ENCODE measurements at regions not wholly inside any gene's neighbourhood (a gene's known extent, or its start where the extent isn't known, plus 50 kb on each side); places are given as distances from the start of the nearest gene placed in this dataset.

- no peak for TF ChIP-seq ZC3H10 (CRISPR knock-in tag; IDR thresholded peaks at IDR 0.05)
- no peak for TF ChIP-seq GLIS3 (CRISPR knock-in tag; IDR thresholded peaks at IDR 0.05)
- no peak for TF ChIP-seq SNAI2 (CRISPR knock-in tag; IDR thresholded peaks at IDR 0.05)
- TF ChIP-seq POU6F1 (CRISPR knock-in tag; IDR thresholded peaks at IDR 0.05; ENCODE audit: borderline replicate concordance, low read depth) = no peak
- no peak for TF ChIP-seq ZNF70 (CRISPR knock-in tag; IDR thresholded peaks at IDR 0.05)
- no peak for ATAC-seq
Measured at GRCh38 chr5:164376843-164377242, 871.4 kb downstream of the MAT2B start.

GRCh38 chr5:164377746-164378145 lies 872.3 kb downstream of the MAT2B start:
- ATAC-seq = no peak
- no peak for TF ChIP-seq ZFP30 (CRISPR knock-in tag; IDR thresholded peaks at IDR 0.05)
- no peak for TF ChIP-seq RARB (CRISPR knock-in tag; IDR thresholded peaks at IDR 0.05)
- no peak for TF ChIP-seq TCF4 (CRISPR knock-in tag; IDR thresholded peaks at IDR 0.05; ENCODE audit: borderline replicate concordance)
- no peak for TF ChIP-seq ZNF8 (CRISPR knock-in tag; IDR thresholded peaks at IDR 0.05)
- no peak for TF ChIP-seq PPARA (CRISPR knock-in tag; IDR thresholded peaks at IDR 0.05; ENCODE audit: borderline replicate concordance)

DNA sequence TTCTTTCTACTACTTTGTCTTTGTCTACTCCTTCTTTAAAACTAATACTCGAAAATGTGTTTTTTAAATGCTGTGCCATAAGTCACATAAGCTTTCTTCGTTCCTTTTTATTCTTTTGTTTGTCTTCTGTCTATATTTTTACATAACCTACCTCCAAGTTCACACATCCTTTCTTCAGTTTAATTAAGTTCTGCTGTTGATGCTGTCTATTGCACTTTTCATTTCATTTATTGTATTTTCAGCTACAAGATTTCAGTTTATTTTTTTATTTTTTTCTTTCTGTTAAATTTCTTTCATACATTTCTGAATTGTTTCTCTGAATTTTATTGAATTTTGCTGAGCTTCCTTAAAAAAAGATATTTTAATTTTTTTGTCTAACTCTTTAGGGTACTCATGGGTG lies 878.2 kb downstream of the MAT2B start:
- no peak for ATAC-seq
- TF ChIP-seq CSDC2 (CRISPR knock-in tag; IDR thresholded peaks at IDR 0.05) = no peak
- no peak for TF ChIP-seq BACH2 (CRISPR knock-in tag; IDR thresholded peaks at IDR 0.05; ENCODE audit: borderline replicate concordance)
- no peak for TF ChIP-seq ZNF8 (CRISPR knock-in tag; IDR thresholded peaks at IDR 0.05)
- no peak for TF ChIP-seq TOX (CRISPR knock-in tag; IDR thresholded peaks at IDR 0.05; ENCODE audit: borderline replicate concordance)
- TF ChIP-seq ESRRG (CRISPR knock-in tag; IDR thresholded peaks at IDR 0.05) = no peak
- TF ChIP-seq ISL1 (CRISPR knock-in tag; IDR thresholded peaks at IDR 0.05) = no peak
- no peak for TF ChIP-seq OSR1 (CRISPR knock-in tag; IDR thresholded peaks at IDR 0.05)
- no peak for TF ChIP-seq POU6F1 (CRISPR knock-in tag; IDR thresholded peaks at IDR 0.05; ENCODE audit: borderline replicate concordance, low read depth)
- TF ChIP-seq ZNF70 (CRISPR knock-in tag; IDR thresholded peaks at IDR 0.05) = no peak
- TF ChIP-seq ARNTL (CRISPR knock-in tag; IDR thresholded peaks at IDR 0.05; ENCODE audit: borderline replicate concordance, low read depth) = no peak
- TF ChIP-seq ZFP3 (CRISPR knock-in tag; IDR thresholded peaks at IDR 0.05) = no peak
- TF ChIP-seq, protein P1, sequence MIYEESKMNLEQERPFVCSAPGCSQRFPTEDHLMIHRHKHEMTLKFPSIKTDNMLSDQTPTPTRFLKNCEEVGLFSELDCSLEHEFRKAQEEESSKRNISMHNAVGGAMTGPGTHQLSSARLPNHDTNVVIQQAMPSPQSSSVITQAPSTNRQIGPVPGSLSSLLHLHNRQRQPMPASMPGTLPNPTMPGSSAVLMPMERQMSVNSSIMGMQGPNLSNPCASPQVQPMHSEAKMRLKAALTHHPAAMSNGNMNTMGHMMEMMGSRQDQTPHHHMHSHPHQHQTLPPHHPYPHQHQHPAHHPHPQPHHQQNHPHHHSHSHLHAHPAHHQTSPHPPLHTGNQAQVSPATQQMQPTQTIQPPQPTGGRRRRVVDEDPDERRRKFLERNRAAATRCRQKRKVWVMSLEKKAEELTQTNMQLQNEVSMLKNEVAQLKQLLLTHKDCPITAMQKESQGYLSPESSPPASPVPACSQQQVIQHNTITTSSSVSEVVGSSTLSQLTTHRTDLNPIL (CRISPR knock-in tag; IDR thresholded peaks at IDR 0.05; ENCODE audit: low read depth) = no peak
- TF ChIP-seq TCF4 (CRISPR knock-in tag; IDR thresholded peaks at IDR 0.05; ENCODE audit: borderline replicate concordance) = no peak
- no peak for TF ChIP-seq PPARA (CRISPR knock-in tag; IDR thresholded peaks at IDR 0.05; ENCODE audit: borderline replicate concordance)
- no peak for TF ChIP-seq SNAI2 (CRISPR knock-in tag; IDR thresholded peaks at IDR 0.05)

DNA sequence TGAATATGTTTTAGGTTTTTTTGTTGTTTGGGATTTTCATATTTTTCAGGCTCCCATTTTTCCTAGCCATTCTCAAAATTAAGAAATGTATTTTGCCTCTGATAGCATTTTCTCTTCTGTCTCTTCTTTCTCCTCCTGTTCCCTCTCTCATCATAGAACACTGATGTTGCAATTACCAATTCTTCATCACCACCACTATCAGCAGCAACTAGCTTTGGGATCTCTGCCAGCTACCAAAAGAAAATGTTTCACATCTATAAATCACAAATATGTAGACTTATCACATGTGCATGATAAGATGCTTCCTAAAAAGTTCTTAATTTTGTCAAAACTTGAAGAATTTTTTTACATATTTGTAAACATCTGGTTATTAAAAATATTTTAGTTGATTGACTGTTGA lies 887.1 kb downstream of the MAT2B start:
- ATAC-seq = no peak
- TF ChIP-seq TCF4 (CRISPR knock-in tag; IDR thresholded peaks at IDR 0.05; ENCODE audit: borderline replicate concordance) (no peak), PPARA (CRISPR knock-in tag; IDR thresholded peaks at IDR 0.05; ENCODE audit: borderline replicate concordance) (no peak), ARNTL (CRISPR knock-in tag; IDR thresholded peaks at IDR 0.05; ENCODE audit: borderline replicate concordance, low read depth) (no peak)

DNA sequence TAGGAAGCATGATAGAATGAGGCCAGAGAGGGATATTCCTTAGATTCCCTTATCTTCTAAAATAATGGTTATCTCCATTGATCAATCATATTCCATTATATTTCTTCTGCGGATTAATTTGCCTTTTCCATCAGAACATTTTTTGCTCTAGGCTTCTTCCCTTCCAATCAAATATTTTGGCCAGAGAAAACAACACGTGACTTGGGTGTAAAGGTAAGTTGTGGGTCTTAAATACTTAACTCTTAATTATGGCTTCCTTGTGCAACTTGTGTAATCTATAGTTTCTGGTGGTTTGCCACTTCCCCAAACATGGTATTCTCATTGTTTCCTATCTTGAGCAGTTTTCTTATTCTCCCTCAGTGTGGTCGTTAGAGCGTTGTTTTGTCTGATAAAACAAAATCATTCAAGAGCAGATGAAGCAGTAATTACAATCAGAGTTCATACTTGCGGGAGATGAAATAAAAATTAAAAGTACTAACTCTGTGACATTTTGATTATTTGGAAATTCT lies 889.3 kb downstream of the MAT2B start:
- ATAC-seq = no peak

More for the DNA sequence above, 889.3 kb downstream of the MAT2B start:
- TF ChIP-seq TOX (CRISPR knock-in tag; IDR thresholded peaks at IDR 0.05; ENCODE audit: borderline replicate concordance) (no peak), ZFP30 (CRISPR knock-in tag; IDR thresholded peaks at IDR 0.05) (no peak), PPARA (CRISPR knock-in tag; IDR thresholded peaks at IDR 0.05; ENCODE audit: borderline replicate concordance) (no peak), SNAI2 (CRISPR knock-in tag; IDR thresholded peaks at IDR 0.05) (no peak), ISL1 (CRISPR knock-in tag; IDR thresholded peaks at IDR 0.05) (no peak), TCF4 (CRISPR knock-in tag; IDR thresholded peaks at IDR 0.05; ENCODE audit: borderline replicate concordance) (no peak), ARNTL (CRISPR knock-in tag; IDR thresholded peaks at IDR 0.05; ENCODE audit: borderline replicate concordance, low read depth) (no peak), BACH2 (CRISPR knock-in tag; IDR thresholded peaks at IDR 0.05; ENCODE audit: borderline replicate concordance) (no peak), RARB (CRISPR knock-in tag; IDR thresholded peaks at IDR 0.05) (no peak), GLIS3 (CRISPR knock-in tag; IDR thresholded peaks at IDR 0.05) (no peak), CSDC2 (CRISPR knock-in tag; IDR thresholded peaks at IDR 0.05) (no peak), ZNF8 (CRISPR knock-in tag; IDR thresholded peaks at IDR 0.05) (no peak), ZFP3 (CRISPR knock-in tag; IDR thresholded peaks at IDR 0.05) (no peak)
- TF ChIP-seq, protein P1 (CRISPR knock-in tag; IDR thresholded peaks at IDR 0.05; ENCODE audit: low read depth) = no peak

Measured in SK-N-SH treated with all-trans-retinoic acid at 6 μM for 48 hours (cell line).